ENCODE measurements at regions not wholly inside any gene's neighbourhood (a gene's known extent, or its start where the extent isn't known, plus 50 kb on each side); places are given as distances from the start of the nearest gene placed in this dataset.

GRCh38 chr2:184367211-184367610, 231.1 kb upstream of the ZNF804A start:
- ATAC-seq (no peak), DNase-seq (ENCODE audit: extremely low read depth in 1 of 4, low spot score in 3 of 4) (no peak), FAIRE-seq (no peak)
- 18% methylated on average over 4 of the region's 4 CpGs for WGBS (ENCODE audit: insufficient coverage, low coverage, missing lambda C conversion rate)
- Histone ChIP-seq H3K79me2 (ENCODE audit: control insufficient read depth, insufficient read depth, low read length) (no peaks in the 10 kb centered on the region), H2AFZ (ENCODE audit: low read depth, low read length) (no peak overlapping the region), H3K4me1 (replicated peaks in 1 of 2; ENCODE audit: control insufficient read depth in 2 of 2, insufficient read depth in 2 of 2, low read length in 2 of 2) (no peaks in the 10 kb centered on the region), H3K4me2 (ENCODE audit: insufficient read depth, low read length) (no peak overlapping the region), H3K27ac (ENCODE audit: extremely low read depth, low read depth, low read length) (no peak overlapping the region), H3K4me3 (no peak overlapping the region), H3K9me3 (replicated peaks; ENCODE audit: control insufficient read depth, insufficient read depth, low read depth, low read length) (peaks cover 2% of the 10 kb centered on the region; the same call in 1 of the 2 replicates), H3K9ac (ENCODE audit: insufficient read depth in 1 of 2, low read depth in 2 of 2, low read length in 2 of 2) (no peak overlapping the region), H3K9me1 (ENCODE audit: control insufficient read depth, insufficient read depth, low read length) (no peaks in the 10 kb centered on the region), H4K20me1 (replicated peaks; ENCODE audit: control insufficient read depth, insufficient read depth, low read length) (no peaks in the 10 kb centered on the region), H3K27me3 (ENCODE audit: control insufficient read depth in 2 of 2, insufficient read depth in 2 of 2, low read length in 2 of 2) (no peaks in the 10 kb centered on the region), H3K36me3 (ENCODE audit: control insufficient read depth, insufficient read depth, low read length) (no peaks in the 10 kb centered on the region)
- no TSS peak for BruUV-seq (replicated peaks)
- CTCF ChIA-PET (ENCODE audit: low intra/inter-chr PET ratio), result no interaction called here
- intact Hi-C loops (cut with micrococcal nuclease) (no loop called here), in situ Hi-C loops (cut with MboI) (no loop called here)
- POLR2A ChIA-PET, result no interaction called here
- TF ChIP-seq EWSR1 (IDR thresholded peaks at IDR 0.05; ENCODE audit: borderline replicate concordance, low read depth, partially characterized antibody), result no peak
- TF ChIP-seq NR0B1 (IDR thresholded peaks at IDR 0.05; ENCODE audit: partially characterized antibody), result no peak

- DNase-seq (ENCODE audit: extremely low read depth in 1 of 4, low spot score in 3 of 4) (no peak), ATAC-seq (no peak), FAIRE-seq (peak; percentile 56)
- Histone ChIP-seq H3K79me2 (ENCODE audit: control insufficient read depth, insufficient read depth, low read length) (no peaks in the 10 kb centered on the region), H3K9me1 (ENCODE audit: control insufficient read depth, insufficient read depth, low read length) (no peaks in the 10 kb centered on the region), H2AFZ (ENCODE audit: low read depth, low read length) (no peak overlapping the region), H3K4me2 (ENCODE audit: insufficient read depth, low read length) (no peak overlapping the region), H4K20me1 (replicated peaks; ENCODE audit: control insufficient read depth, insufficient read depth, low read length) (no peaks in the 10 kb centered on the region), H3K4me3 (no peak overlapping the region), H3K4me1 (replicated peaks in 1 of 2; ENCODE audit: control insufficient read depth in 2 of 2, insufficient read depth in 2 of 2, low read length in 2 of 2) (no peaks in the 10 kb centered on the region), H3K9ac (ENCODE audit: insufficient read depth in 1 of 2, low read depth in 2 of 2, low read length in 2 of 2) (no peak overlapping the region), H3K36me3 (ENCODE audit: control insufficient read depth, insufficient read depth, low read length) (no peaks in the 10 kb centered on the region), H3K27ac (ENCODE audit: extremely low read depth, low read depth, low read length) (no peak overlapping the region), H3K9me3 (replicated peaks; ENCODE audit: control insufficient read depth, insufficient read depth, low read depth, low read length) (peaks cover 2% of the 10 kb centered on the region; the same call in 1 of the 2 replicates), H3K27me3 (ENCODE audit: control insufficient read depth in 2 of 2, insufficient read depth in 2 of 2, low read length in 2 of 2) (no peaks in the 10 kb centered on the region)
- intact Hi-C loops (cut with micrococcal nuclease), result no loop called here
- BruUV-seq (replicated peaks), result no TSS peak
- ChIA-PET POLR2A (no interaction called here), CTCF (ENCODE audit: low intra/inter-chr PET ratio) (no interaction called here)
- in situ Hi-C loops (cut with MboI), result no loop called here
- 10% methylated on average over 5 of the region's 5 CpGs for WGBS (ENCODE audit: insufficient coverage, low coverage, missing lambda C conversion rate)
- TF ChIP-seq SREBF1 (IDR thresholded peaks at IDR 0.05; ENCODE audit: borderline replicate concordance, low read depth, low read length), result no peak
- TF ChIP-seq ZBTB11 (CRISPR knock-in tag; IDR thresholded peaks at IDR 0.05), result no peak
- TF ChIP-seq MAZ (CRISPR knock-in tag; conservative IDR thresholded peaks at IDR 0.05 in 1 of 2, IDR thresholded peaks at IDR 0.05 in 1 of 2), result no peak
- TF ChIP-seq CREB5 (CRISPR knock-in tag; IDR thresholded peaks at IDR 0.05), result no peak
- no peak for TF ChIP-seq ZNF224 (CRISPR knock-in tag; IDR thresholded peaks at IDR 0.05)
These were observed 229.0 kb upstream of the ZNF804A start for GRCh38 chr2:184369307-184369706.
